ENCODE measurements at regions not wholly inside any gene's neighbourhood (a gene's known extent, or its start where the extent isn't known, plus 50 kb on each side); places are given as distances from the start of the nearest gene placed in this dataset.
"Not testable (repeated sequence)": the region's sequence is repeated elsewhere in the genome, so short reads cannot be mapped to it uniquely, and the experiment has no call there.

DNA sequence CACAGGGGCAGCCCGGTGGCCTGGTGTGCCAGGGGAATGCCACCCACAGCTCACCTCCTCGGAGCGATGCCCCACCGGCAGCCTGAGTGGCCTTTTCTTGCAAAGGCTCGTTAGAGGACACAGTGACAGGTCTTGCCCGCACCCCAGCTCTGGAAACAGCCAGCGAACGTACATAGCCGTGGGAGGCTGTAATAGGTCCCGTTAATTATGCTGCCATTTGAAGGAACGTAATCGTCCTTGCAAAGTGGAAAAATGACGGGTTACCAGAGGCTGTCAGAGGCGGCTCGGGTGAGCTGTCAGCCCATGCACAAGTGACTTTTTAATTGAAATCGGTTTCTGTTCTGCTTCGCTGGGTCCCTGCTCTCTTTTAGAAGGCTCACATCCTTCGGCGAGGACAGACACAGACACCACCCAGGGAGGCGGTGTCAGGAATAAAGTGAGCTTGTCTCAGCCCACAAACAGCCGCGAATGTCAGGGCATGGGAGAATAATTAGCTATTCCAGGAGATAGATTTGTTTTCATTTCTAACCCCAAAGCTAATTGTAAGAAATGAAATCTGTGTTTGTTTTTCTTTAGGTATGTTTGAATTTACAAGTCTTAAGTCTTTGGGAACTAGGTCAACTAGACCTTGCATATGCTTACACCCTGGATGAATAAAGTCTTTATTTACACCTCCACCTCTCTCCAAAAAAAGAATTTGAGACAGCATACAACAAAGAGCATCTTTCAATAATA is 77.2 kb upstream of the RFLNA start:
- Mint-ChIP-seq H3K36me3 (peaks cover 7% of the 10 kb centered on the region), H3K9me3 (peaks cover 9 to 18% (median 16%) of the 10 kb centered on the region in 3 donors), H3K4me1 (no peaks in the 10 kb centered on the region), H3K27me3 (peaks cover 26% of the 10 kb centered on the region), H3K4me3 (no peak overlapping the region), H3K27ac (no peak overlapping the region)

DNA sequence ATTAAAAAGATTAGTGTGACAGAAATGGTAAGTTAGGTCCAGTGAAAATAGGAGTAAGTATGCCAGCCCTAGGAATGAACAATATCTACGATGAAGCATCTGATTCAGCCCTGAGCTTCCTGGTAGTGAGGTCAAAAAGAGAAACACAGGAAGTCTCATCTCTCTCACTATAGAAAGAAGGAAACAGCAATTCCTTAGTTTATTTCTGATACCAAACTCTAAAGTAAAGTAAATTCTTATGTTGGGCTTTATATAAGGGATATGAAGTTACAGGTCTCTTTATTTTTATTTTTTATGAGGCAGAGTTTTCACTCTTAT is 76.7 kb upstream of the RFLNA start:
- Mint-ChIP-seq H3K9me3 (peaks cover 7 to 18% (median 16%) of the 10 kb centered on the region in 3 donors), H3K36me3 (peaks cover 7% of the 10 kb centered on the region), H3K27me3 (peaks cover 26% of the 10 kb centered on the region), H3K27ac (no peak overlapping the region), H3K4me1 (no peaks in the 10 kb centered on the region), H3K4me3 (no peak overlapping the region)

DNA sequence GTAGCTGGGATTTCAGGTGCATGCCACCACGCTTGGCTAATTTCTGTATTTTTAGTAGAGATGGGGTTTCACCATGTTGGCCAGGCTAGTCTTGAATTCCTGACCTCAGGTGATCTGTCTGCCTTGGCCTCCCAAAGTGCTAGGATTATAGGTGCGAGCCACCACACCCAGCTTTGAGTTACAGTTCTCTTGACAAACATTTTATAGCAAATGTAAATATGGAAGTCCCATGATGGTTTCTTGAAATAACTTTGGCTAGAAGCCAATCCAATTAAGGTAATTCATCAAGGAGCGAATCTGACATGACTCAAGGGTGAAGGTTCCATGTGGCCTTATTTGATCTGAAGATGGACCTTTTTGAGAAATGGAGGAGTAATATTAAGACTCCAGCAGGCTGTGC is 76.2 kb upstream of the RFLNA start:
- H3K9me3 Mint-ChIP-seq, result peaks cover 6 to 16% (median 13%) of the 10 kb centered on the region in 3 donors
- H3K27me3 Mint-ChIP-seq, result peaks cover 26% of the 10 kb centered on the region
- H3K27ac Mint-ChIP-seq, H3K4me3 Mint-ChIP-seq, H3K36me3 Mint-ChIP-seq, H3K4me1 Mint-ChIP-seq: not testable (repeated sequence)

DNA sequence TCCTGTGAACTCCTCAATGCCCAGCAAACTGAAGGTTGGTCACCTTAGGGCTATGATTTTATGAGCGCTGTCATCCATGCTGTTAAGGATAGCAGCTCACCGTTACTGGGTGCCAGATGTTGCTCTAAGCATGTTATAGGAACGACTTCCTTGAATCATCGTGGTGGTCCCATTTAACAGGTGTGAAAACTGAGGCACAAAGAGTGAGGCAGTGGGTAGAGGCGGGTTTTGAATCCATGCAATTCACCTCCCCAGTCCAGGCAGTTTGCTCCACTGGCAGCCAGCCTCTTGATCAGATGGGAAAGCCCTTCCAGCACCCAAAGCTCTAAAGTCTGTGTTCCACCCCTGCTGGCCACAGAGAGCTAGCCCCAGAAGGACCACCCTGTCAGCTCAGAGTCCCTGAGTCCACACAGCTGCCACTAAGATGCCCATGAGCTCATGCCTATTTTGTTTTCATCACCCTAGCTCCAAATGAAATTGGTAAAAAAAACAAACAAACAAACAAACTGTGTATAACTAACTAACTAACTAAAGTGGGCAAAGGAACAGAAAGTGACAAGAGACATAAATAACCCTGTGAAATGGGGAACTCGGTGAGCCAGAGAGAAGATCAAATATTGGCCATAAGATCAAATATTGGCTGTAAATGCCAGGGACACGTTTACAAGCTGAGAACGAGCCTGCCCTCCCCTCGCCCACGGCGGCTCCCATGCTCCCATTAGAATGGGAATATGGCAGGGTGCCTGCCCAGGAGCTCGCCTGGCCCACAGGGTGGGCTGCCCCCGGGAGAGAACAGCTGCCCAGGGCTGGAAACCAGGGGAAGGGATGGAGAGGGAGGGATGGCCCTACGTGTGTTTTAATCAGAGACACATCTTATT is 72.3 kb upstream of the RFLNA start:
- H3K4me1 Mint-ChIP-seq, result no peaks in the 10 kb centered on the region
- H3K27me3 Mint-ChIP-seq, result peaks cover 25% of the 10 kb centered on the region
- no peak overlapping the region for H3K27ac Mint-ChIP-seq
- peaks cover 0 to 8% (median 3%) of the 10 kb centered on the region in 3 donors for H3K9me3 Mint-ChIP-seq
- H3K4me3 Mint-ChIP-seq, result no peak overlapping the region
- H3K36me3 Mint-ChIP-seq, result peaks cover 7% of the 10 kb centered on the region

DNA sequence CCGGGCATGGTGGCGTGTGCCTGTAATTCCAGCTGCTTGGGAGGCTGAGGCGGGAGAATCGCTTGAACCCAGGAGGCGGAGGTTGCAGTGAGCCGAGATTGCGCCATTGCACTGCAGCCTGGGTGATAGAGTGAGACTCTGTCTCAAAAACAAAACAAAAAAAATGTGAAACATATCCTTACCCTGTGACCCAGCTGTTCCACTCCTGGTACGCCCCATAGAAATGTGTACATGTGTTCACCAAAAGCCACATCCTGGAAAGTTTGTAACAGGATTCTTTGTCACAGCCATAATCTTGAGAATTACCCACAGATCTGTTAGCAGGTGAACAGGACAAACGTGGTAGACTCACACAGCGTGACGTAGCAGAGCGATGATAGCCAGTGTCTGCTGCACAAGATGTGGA is 71.2 kb upstream of the RFLNA start:
- H3K4me3 Mint-ChIP-seq, H3K9me3 Mint-ChIP-seq, H3K36me3 Mint-ChIP-seq, H3K4me1 Mint-ChIP-seq, H3K27ac Mint-ChIP-seq: not testable (repeated sequence)
- peaks cover 19% of the 10 kb centered on the region for H3K27me3 Mint-ChIP-seq

DNA sequence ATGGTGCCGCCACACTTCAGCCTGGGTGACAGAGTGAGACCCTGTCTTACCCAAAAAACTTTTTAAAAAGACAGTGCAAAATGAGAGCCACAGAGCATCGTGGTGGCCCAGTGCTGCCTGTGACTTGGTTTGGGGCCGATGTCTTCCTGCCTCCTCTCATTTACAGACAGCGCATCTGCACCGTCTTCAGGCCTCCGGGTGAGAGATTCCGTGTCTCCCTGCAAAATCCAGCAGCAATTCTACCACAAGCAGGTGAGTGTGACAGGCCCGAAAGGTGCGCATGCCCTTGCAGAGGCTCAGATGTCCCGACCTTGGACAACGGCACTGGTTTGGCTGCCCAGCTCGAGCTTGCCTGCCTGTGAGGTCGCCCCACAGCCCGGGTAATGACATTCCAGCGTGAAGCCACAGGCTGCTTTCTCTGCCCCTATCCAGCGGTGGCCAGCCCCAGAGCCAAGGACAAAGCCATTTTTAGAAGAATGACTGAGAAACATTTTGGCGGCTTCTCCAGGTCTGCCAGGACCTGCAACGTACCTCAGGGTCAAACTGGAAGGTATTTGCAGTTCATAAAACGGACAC is 70.3 kb upstream of the RFLNA start:
- peaks cover 4% of the 10 kb centered on the region for H3K36me3 Mint-ChIP-seq
- no peak overlapping the region for H3K27ac Mint-ChIP-seq
- H3K9me3 Mint-ChIP-seq, result peaks cover 0 to 8% (median 3%) of the 10 kb centered on the region in 3 donors
- no peaks in the 10 kb centered on the region for H3K4me1 Mint-ChIP-seq
- peaks cover 21% of the 10 kb centered on the region for H3K27me3 Mint-ChIP-seq
- H3K4me3 Mint-ChIP-seq, result no peak overlapping the region

DNA sequence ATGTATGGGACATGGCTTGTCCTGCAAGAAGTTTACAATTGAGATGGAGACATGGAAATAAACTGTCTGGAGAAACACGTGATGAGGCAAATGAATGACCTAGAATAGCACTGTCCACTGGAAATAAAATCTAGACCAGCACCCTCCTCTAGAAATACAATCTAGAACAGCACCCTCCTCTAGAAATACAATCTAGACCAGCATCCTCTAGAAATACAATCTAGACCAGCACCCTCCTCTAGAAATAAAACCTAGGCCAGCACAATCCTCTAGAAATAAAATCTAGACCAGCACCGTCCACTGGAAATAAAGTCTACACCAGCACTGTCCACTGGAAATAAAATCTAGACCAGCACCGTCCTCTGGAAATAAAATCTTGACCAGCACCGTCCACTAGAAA is 69.2 kb upstream of the RFLNA start:
- Mint-ChIP-seq H3K27ac (no peak overlapping the region), H3K4me1 (no peaks in the 10 kb centered on the region), H3K9me3 (peaks cover 2 to 4% (median 3%) of the 10 kb centered on the region in 3 donors), H3K36me3 (peaks cover 4% of the 10 kb centered on the region), H3K4me3 (no peak overlapping the region), H3K27me3 (peaks cover 16% of the 10 kb centered on the region)

DNA sequence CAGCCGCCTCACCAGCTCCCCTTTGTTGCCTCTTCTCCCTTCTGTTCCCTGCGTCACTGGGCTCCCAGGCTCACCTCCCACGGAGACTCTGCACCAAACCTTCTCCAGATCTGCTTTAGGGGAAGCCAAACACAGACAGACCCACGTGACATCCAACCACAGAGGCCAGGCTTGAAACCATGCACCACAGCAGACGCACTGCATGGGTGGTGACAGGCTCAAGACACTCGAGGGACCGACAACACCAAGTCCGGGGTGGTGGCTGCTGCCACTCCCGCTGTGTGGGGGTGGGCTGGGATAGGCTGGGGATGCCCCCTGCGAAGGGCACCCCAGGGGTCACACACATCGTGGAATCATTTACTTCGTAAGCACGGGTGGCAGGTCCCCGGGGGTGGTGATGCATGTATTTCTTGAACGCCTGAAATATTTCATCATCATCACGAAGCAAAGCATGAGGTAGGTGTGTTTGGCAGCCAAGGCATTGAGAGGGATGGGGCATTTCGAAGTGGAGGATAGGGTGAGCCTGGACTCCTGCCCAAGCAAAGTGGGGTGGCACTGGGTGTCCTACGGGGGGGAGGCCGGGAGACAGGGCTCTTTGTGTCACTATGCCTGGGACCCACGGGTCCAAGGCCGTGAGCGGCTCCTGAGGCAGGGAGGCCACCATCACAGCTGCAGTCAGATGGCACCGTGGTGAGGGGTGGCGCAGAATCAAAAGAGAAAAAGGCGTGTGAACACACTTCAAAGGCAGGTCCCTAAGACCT is 66.8 kb upstream of the RFLNA start:
- H3K36me3 Mint-ChIP-seq, result peaks cover 2% of the 10 kb centered on the region
- H3K27me3 Mint-ChIP-seq, result peaks cover 8% of the 10 kb centered on the region
- H3K27ac Mint-ChIP-seq, result no peak overlapping the region
- peaks cover 0 to 10% (median 5%) of the 10 kb centered on the region in 3 donors for H3K9me3 Mint-ChIP-seq
- H3K4me1 Mint-ChIP-seq, result no peaks in the 10 kb centered on the region
- H3K4me3 Mint-ChIP-seq, result no peak overlapping the region

DNA sequence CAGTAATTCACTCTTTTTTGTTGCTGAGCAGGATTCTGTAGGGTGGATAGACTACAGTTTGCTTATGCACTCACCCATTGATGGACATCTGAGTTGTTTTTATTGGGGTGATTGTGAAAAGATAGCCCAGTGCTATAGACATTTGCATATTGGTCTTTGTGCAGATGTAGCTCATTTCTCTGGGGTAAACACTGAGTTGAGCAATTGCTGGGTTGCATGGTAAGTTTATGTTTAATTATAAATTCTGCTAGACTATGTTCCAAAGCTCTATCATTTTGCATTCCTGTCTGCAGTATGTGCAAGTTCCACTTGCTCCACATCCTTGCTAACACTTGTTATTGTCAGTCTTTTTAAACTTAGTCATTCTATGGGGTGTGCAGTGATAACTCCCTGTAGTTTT is 65.4 kb upstream of the RFLNA start:
- no peaks in the 10 kb centered on the region for H3K4me1 Mint-ChIP-seq
- peaks cover 7% of the 10 kb centered on the region for H3K27me3 Mint-ChIP-seq
- peaks cover 0 to 10% (median 5%) of the 10 kb centered on the region in 3 donors for H3K9me3 Mint-ChIP-seq
- H3K36me3 Mint-ChIP-seq, result peaks cover 2% of the 10 kb centered on the region
- no peak overlapping the region for H3K4me3 Mint-ChIP-seq
- no peak overlapping the region for H3K27ac Mint-ChIP-seq

DNA sequence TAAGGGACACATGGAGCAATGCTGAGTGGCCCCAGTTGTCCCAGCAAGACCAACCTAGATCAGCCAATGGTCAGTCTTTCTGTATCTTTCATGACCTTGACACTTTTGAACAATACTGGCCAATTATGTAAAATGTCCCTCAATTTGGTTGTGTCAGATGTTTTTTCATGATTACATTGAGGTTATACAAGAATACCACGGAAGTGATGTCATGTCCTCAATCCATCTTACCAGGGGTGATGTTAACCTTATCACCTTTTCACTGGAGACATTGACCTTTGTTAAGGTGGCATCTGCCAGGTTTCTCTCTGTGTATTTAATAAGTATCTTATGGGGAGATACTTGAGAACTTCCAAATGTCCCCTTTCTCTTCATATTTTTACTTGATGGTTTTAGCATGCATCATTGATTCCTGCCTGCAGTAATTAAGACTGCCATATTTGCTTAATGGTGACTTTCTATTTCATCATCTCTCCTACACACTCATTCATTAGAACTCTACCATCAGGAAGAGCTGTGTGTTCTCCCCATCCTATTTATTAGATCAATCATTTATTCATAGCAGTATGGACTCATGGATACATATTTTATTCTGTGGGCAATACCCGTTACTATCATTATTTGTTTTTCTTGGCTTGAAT is 64.7 kb upstream of the RFLNA start:
- Mint-ChIP-seq H3K36me3 (peaks cover 2% of the 10 kb centered on the region), H3K4me1 (no peaks in the 10 kb centered on the region), H3K4me3 (no peak overlapping the region), H3K27ac (no peak overlapping the region), H3K27me3 (peaks cover 7% of the 10 kb centered on the region), H3K9me3 (peaks cover 3 to 10% (median 5%) of the 10 kb centered on the region in 3 donors)

DNA sequence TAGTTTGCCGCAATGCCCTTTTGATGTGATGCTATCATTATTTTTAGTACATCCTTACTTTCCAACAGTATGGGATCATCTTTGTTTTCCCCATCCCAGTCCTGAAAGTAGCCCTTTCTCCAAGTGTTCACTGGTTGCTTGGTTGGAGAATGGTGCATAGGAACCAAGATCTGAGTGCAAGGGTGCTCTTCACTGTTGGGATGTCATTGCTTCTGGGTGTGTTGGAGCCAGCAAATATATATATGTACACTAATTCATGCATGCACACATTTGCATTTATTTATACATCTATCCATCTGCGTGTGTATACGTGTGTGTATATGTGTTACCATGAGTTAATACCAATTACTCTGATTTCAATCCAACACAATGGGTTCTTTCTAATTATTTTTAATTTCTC is 64.1 kb upstream of the RFLNA start:
- peaks cover 3 to 10% (median 5%) of the 10 kb centered on the region in 3 donors for H3K9me3 Mint-ChIP-seq
- peaks cover 2% of the 10 kb centered on the region for H3K36me3 Mint-ChIP-seq
- H3K4me3 Mint-ChIP-seq, result no peak overlapping the region
- peaks cover 7% of the 10 kb centered on the region for H3K27me3 Mint-ChIP-seq
- no peaks in the 10 kb centered on the region for H3K4me1 Mint-ChIP-seq
- H3K27ac Mint-ChIP-seq, result no peak overlapping the region

DNA sequence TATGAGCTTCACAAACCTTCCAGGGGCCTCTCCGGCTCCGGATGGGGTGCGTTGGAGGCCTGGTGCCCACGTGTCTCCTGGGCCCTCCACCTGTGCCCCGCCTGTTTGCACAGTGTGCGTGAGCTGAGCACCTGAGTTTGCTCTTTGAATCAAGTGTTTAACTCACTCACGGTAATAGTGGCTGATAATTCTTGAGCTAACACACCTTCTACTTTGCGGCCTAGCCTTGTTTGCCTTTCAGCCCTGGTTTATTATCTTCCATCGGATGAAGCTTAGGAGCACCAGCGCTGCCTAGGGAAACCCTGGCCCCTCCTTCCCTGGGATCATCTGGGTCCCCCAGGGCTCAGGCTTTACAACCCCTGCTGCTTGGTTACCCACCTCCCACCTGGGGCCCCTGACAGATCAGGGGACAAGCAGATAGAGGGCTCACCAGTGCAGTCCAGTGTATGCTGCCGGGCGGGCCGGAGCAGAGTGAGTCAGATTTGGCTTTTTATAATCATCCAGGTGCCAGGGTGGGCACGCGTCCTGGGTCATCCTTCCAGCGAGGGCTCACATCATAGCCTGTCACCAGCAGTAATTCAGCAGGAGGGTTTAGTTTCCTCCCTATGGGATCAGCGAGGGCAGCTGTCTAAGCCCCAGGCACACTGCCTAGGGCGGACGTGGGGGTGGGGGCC is 62.8 kb upstream of the RFLNA start:
- Mint-ChIP-seq H3K27me3 (peaks cover 5% of the 10 kb centered on the region), H3K36me3 (peaks cover 2% of the 10 kb centered on the region), H3K9me3 (peaks cover 3 to 10% (median 5%) of the 10 kb centered on the region in 3 donors), H3K4me3 (no peak overlapping the region), H3K27ac (no peak overlapping the region), H3K4me1 (no peaks in the 10 kb centered on the region)

DNA sequence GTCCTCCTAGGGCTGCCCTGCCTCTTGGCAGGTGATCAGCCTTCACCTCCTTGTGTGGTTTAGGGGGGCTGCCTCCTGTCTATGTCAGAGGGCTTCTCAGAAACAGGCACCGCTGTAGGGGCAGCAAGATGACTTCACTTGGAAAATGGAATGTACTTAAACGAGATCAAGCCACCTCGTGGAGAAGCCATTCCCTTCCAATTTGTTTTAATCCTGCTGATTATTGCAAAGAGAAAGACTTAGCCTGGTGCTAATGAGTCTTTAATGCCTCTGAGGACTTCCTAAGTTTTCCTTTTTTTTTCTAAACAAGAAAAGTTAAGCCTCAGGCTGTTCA is 62.3 kb upstream of the RFLNA start:
- Mint-ChIP-seq H3K36me3 (peaks cover 2% of the 10 kb centered on the region), H3K27ac (no peak overlapping the region), H3K9me3 (peaks cover 3 to 10% (median 5%) of the 10 kb centered on the region in 3 donors), H3K27me3 (peaks cover 5% of the 10 kb centered on the region), H3K4me1 (no peaks in the 10 kb centered on the region), H3K4me3 (no peak overlapping the region)

DNA sequence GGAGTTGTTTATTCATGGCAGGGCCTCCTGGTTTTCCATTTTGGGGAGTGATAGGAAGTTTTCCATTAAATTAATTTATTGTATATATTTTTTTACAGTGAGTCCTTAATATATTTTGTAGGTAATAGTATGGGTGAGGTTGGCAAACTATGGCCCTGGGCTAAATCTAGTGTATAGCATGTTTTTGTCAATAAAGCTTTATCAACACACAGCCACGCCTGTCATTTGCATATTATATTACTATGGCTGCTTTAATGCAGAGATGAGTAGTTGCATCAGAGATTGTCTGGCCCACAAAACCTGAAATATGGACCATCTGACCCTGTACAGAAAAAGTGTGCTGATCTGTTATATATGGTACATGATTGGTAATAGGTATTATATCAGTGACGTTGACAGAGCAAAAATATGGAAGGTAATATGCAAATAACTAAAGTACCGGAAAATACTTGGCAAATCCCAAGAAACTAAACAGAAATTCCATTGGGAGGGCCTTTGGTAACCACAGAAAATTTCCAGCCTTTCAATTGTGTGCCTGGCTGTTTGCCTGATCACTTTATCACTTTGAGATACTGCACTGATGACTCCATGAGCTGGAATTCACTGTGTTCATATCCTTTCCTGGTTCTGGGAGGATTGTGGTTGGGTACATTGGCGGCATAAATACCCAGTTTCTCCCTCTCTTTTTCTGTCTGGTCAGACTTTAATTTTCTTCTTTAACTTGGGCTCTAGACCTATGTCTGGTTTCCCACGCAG is 61.7 kb upstream of the RFLNA start:
- H3K36me3 Mint-ChIP-seq, result peaks cover 2% of the 10 kb centered on the region
- H3K4me1 Mint-ChIP-seq, result no peaks in the 10 kb centered on the region
- no peak overlapping the region for H3K27ac Mint-ChIP-seq
- H3K27me3 Mint-ChIP-seq, result peaks cover 5% of the 10 kb centered on the region
- peaks cover 3 to 10% (median 5%) of the 10 kb centered on the region in 3 donors for H3K9me3 Mint-ChIP-seq
- H3K4me3 Mint-ChIP-seq, result no peak overlapping the region

Measured in IgD-negative memory B cell (primary cell).